Fibroblast of lung (primary cell): ENCODE measurements at regions not wholly inside any gene's neighbourhood (a gene's known extent, or its start where the extent isn't known, plus 50 kb on each side); places are given as distances from the start of the nearest gene placed in this dataset.

Source experiments
- DNase-seq, 2 donors: peaks; one replicate each; pipeline versions ENCODE4 v3.0.0 to v3.0.0-alpha.2; 2010; ENCODE audit warnings: low read depth in 2 of 2
- H2AFZ ChIP-seq: 2 replicates; pipeline ENCODE4 v1.5.1; 2012; ENCODE audit warnings: low read length, control low read depth, inconsistent platforms
- H3K27ac ChIP-seq: 2 replicates; pipeline ENCODE4 v1.5.1; 2011; ENCODE audit warnings: low read length, control low read depth; ENCODE audit not compliant: insufficient read depth
- H3K27me3 ChIP-seq: 2 replicates; pipeline ENCODE4 v1.5.1; 2011; ENCODE audit warnings: mild to moderate bottlenecking, low read length; ENCODE audit not compliant: control insufficient read depth, insufficient read depth
- H3K36me3 ChIP-seq: 2 replicates; pipeline ENCODE4 v1.5.1; 2011; ENCODE audit warnings: low read length; ENCODE audit not compliant: control insufficient read depth, insufficient read depth
- H3K4me1 ChIP-seq: 2 replicates; pipeline ENCODE4 v1.5.1; 2011; ENCODE audit warnings: low read length; ENCODE audit not compliant: control insufficient read depth, insufficient read depth; ENCODE audit errors: extremely low read depth
- H3K4me2 ChIP-seq: 2 replicates; pipeline ENCODE4 v1.5.1; 2011; ENCODE audit warnings: low read length, control low read depth; ENCODE audit not compliant: insufficient read depth; ENCODE audit errors: extremely low read depth
- H3K4me3 ChIP-seq, 4 experiments: fragments of 200-600 bp in 1 of 4; sonication (generic) in 1 of 4; replicated peaks in 1 of 4; 2 replicates each; pipeline ENCODE4 v1.5.1; 2011 to 2016; ENCODE audit warnings: low read length in 4 of 4, low read depth in 3 of 4, mild to moderate bottlenecking in 3 of 4, control low read depth in 2 of 4, inconsistent platforms in 1 of 4, mixed read lengths in 1 of 4; ENCODE audit not compliant: insufficient read depth in 1 of 4; ENCODE audit errors: control extremely low read depth in 1 of 4
- H3K79me2 ChIP-seq: 2 replicates; pipeline ENCODE4 v1.5.1; 2012; ENCODE audit warnings: mild to moderate bottlenecking, low read length, inconsistent platforms; ENCODE audit not compliant: control insufficient read depth, insufficient read depth
- H3K9ac ChIP-seq: 2 replicates; pipeline ENCODE4 v1.5.1; 2011; ENCODE audit warnings: mild to moderate bottlenecking, low read length, control low read depth; ENCODE audit not compliant: insufficient read depth
- H3K9me3 ChIP-seq: 2 replicates; pipeline ENCODE4 v1.5.1; 2012; ENCODE audit warnings: low read depth, low read length; ENCODE audit not compliant: control insufficient read depth, insufficient read depth
- H4K20me1 ChIP-seq: 2 replicates; pipeline ENCODE4 v1.5.1; 2011; ENCODE audit warnings: low read length; ENCODE audit not compliant: control insufficient read depth, insufficient read depth; ENCODE audit errors: extremely low read depth
- CTCF ChIP-seq, 2 donors: IDR thresholded peaks in 1 of 2; conservative IDR thresholded peaks in 1 of 2; 1 replicate in 1 of 2; 2 replicates in 1 of 2; pipeline ENCODE4 v1.5.1; 2011 to 2012; ENCODE audit warnings: low read length in 2 of 2, control low read depth in 1 of 2, inconsistent platforms in 1 of 2, low read depth in 1 of 2, mild to moderate bottlenecking in 1 of 2
- EZH2 ChIP-seq: IDR thresholded peaks from 2 replicates; pipeline ENCODE4 v1.5.1; 2012; ENCODE audit warnings: low read length, control low read depth, mild to moderate bottlenecking; ENCODE audit errors: missing control alignments

GRCh38 chr5:125489146-125489545, 742.7 kb upstream of the ZNF608 start:
- no peak for TF ChIP-seq EZH2
- no peak for TF ChIP-seq CTCF (conservative IDR thresholded peaks at IDR 0.05 in 1 of 2, IDR thresholded peaks at IDR 0.05 in 1 of 2; ENCODE audit: low read depth in 1 of 2, low read length in 2 of 2)
- no peak for DNase-seq

GRCh38 chr5:125491986-125492492, 745.6 kb upstream of the ZNF608 start:
- no peaks in the 10 kb centered on the region for H3K79me2 ChIP-seq
- no peaks in the 10 kb centered on the region for H4K20me1 ChIP-seq
- H3K4me2 ChIP-seq, result no peak overlapping the region
- peaks cover 3% of the 10 kb centered on the region for H3K4me1 ChIP-seq
- H3K9me3 ChIP-seq, result no peaks in the 10 kb centered on the region
- peak overlapping the region in 1 of 4 experiments; percentile 19 for H3K4me3 ChIP-seq
- no peak for TF ChIP-seq CTCF (conservative IDR thresholded peaks at IDR 0.05 in 1 of 2, IDR thresholded peaks at IDR 0.05 in 1 of 2; ENCODE audit: low read depth in 1 of 2, low read length in 2 of 2)
- TF ChIP-seq EZH2, result no peak
- H3K9ac ChIP-seq, result no peak overlapping the region
- H2AFZ ChIP-seq, result peak overlapping the region; percentile 5
- no peak for DNase-seq
- no peaks in the 10 kb centered on the region for H3K27me3 ChIP-seq
- no peaks in the 10 kb centered on the region for H3K36me3 ChIP-seq
- no peak overlapping the region for H3K27ac ChIP-seq

More at GRCh38 chr5:125489146-125489545, 742.7 kb upstream of the ZNF608 start:
- Histone ChIP-seq H2AFZ (no peak overlapping the region), H3K4me2 (no peak overlapping the region), H3K36me3 (no peaks in the 10 kb centered on the region), H3K27me3 (no peaks in the 10 kb centered on the region), H3K9me3 (no peaks in the 10 kb centered on the region), H3K4me1 (peaks cover 15% of the 10 kb centered on the region), H3K9ac (no peak overlapping the region), H4K20me1 (no peaks in the 10 kb centered on the region), H3K79me2 (no peaks in the 10 kb centered on the region), H3K27ac (no peak overlapping the region), H3K4me3 (no peak overlapping the region)

- Histone ChIP-seq H3K9me3 (no peaks in the 10 kb centered on the region), H3K4me2 (no peak overlapping the region), H3K36me3 (no peaks in the 10 kb centered on the region), H3K27ac (no peak overlapping the region), H3K4me3 (no peak overlapping the region), H2AFZ (no peak overlapping the region), H3K79me2 (no peaks in the 10 kb centered on the region), H3K27me3 (no peaks in the 10 kb centered on the region), H3K9ac (no peak overlapping the region), H4K20me1 (no peaks in the 10 kb centered on the region), H3K4me1 (no peaks in the 10 kb centered on the region)
- DNase-seq, result no peak
- TF ChIP-seq CTCF (conservative IDR thresholded peaks at IDR 0.05 in 1 of 2, IDR thresholded peaks at IDR 0.05 in 1 of 2; ENCODE audit: low read depth in 1 of 2, low read length in 2 of 2) (no peak), EZH2 (no peak)
Observed at GRCh38 chr5:125492977-125493376, 746.5 kb upstream of the ZNF608 start.
